ENCODE measurements at regions not wholly inside any gene's neighbourhood (a gene's known extent, or its start where the extent isn't known, plus 50 kb on each side); places are given as distances from the start of the nearest gene placed in this dataset.

DNA sequence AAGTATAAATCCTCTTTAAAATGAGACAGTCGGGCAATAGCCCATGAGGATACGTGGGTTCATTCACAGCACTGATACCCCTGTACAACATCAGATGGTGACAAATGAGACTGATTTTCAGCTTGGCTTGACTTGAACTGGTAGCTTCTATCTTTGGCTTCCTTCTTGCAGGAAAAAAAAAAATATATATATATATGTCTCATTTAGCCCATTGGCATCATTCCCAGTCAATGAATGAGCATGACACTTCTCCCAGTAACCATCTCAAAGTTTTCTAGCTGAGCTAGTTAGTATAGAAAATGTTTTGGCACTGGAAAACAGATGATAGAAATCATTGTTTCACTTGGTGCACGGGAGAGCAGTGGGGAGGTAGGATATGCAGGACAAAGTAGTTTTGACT, 222.5 kb upstream of the TAS2R1 start:
- no peak for TF ChIP-seq CTCF (IDR thresholded peaks at IDR 0.05; ENCODE audit: low read depth, low read length)
- no peaks in the 10 kb centered on the region for H3K9me3 ChIP-seq (ENCODE audit: low read depth)
- no peak overlapping the region for H3K4me3 ChIP-seq
- H3K27me3 ChIP-seq: no peaks in the 10 kb centered on the region
- H3K27ac ChIP-seq: no peak overlapping the region
- no peaks in the 10 kb centered on the region for H3K4me1 ChIP-seq (ENCODE audit: low read depth)
- no peaks in the 10 kb centered on the region for H3K36me3 ChIP-seq
- DNase-seq (ENCODE audit: low read depth in 1 of 2, low spot score in 1 of 2): peak in 1 of 2 donors; percentile 45

DNA sequence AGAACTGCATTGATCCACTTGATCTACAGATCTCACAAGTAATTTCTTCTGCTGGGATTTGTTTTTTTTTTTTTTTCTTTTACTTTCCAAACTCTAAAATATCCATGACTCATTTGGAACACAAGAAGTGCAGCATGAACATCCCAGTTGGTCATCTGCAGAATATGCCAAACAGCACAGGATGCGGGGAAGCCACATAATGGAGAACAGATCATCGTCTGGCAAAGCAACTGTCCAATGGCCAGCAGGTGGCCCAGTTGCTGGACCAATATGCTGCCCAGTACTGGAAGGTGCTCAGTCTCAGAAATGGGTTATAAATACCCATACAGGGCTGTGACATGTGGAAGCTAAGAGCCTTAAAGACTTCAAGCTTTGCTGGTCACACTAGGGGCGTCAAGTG, 221.3 kb upstream of the TAS2R1 start:
- Histone ChIP-seq H3K9me3 (ENCODE audit: low read depth) (no peaks in the 10 kb centered on the region), H3K27ac (no peak overlapping the region), H3K27me3 (no peaks in the 10 kb centered on the region), H3K4me1 (ENCODE audit: low read depth) (no peaks in the 10 kb centered on the region), H3K36me3 (no peaks in the 10 kb centered on the region), H3K4me3 (no peak overlapping the region)
- peak; percentile 5 to 67 for DNase-seq (ENCODE audit: low read depth in 1 of 2, low spot score in 1 of 2)
- peak; percentile 47 for TF ChIP-seq CTCF (IDR thresholded peaks at IDR 0.05; ENCODE audit: low read depth, low read length)

DNA sequence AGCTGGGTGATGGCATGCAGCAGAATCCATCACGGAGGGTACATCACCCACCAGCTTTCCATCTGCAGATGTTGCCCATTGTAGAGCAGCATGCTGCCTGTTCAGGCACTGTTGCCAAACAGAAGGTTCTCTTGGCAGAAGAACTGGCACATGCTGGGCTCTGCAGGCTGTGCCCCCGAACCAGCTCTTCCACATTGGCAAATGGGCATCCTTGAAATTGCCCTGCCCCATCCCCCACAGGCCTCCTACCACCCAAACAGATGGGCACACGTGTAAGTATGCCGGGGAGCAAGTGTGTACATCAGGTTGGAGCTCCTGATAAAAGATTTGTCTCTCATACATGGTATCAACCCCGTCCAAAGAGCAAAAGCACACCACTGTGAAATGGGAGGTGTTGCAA, 220.3 kb upstream of the TAS2R1 start:
- H3K4me1 ChIP-seq (ENCODE audit: low read depth): no peaks in the 10 kb centered on the region
- no peaks in the 10 kb centered on the region for H3K9me3 ChIP-seq (ENCODE audit: low read depth)
- H3K36me3 ChIP-seq: no peaks in the 10 kb centered on the region
- TF ChIP-seq CTCF (IDR thresholded peaks at IDR 0.05; ENCODE audit: low read depth, low read length): no peak
- H3K27me3 ChIP-seq: no peaks in the 10 kb centered on the region
- H3K27ac ChIP-seq: no peak overlapping the region
- no peak overlapping the region for H3K4me3 ChIP-seq
- no peak for DNase-seq (ENCODE audit: low read depth in 1 of 2, low spot score in 1 of 2)

- DNase-seq (ENCODE audit: low read depth in 1 of 2, low spot score in 1 of 2): no peak
- H3K27me3 ChIP-seq: no peaks in the 10 kb centered on the region
- no peak overlapping the region for H3K4me3 ChIP-seq
- TF ChIP-seq CTCF (IDR thresholded peaks at IDR 0.05; ENCODE audit: low read depth, low read length): no peak
- no peaks in the 10 kb centered on the region for H3K4me1 ChIP-seq (ENCODE audit: low read depth)
- H3K27ac ChIP-seq: no peak overlapping the region
- no peaks in the 10 kb centered on the region for H3K9me3 ChIP-seq (ENCODE audit: low read depth)
- no peaks in the 10 kb centered on the region for H3K36me3 ChIP-seq
Measured at GRCh38 chr5:9847631-9848030, 217.5 kb upstream of the TAS2R1 start.

GRCh38 chr5:9845185-9845584, 215.0 kb upstream of the TAS2R1 start:
- H3K36me3 ChIP-seq: no peaks in the 10 kb centered on the region
- TF ChIP-seq CTCF (IDR thresholded peaks at IDR 0.05; ENCODE audit: low read depth, low read length): no peak
- H3K4me3 ChIP-seq: no peak overlapping the region
- no peaks in the 10 kb centered on the region for H3K9me3 ChIP-seq (ENCODE audit: low read depth)
- no peaks in the 10 kb centered on the region for H3K27me3 ChIP-seq
- no peaks in the 10 kb centered on the region for H3K4me1 ChIP-seq (ENCODE audit: low read depth)
- no peak for DNase-seq (ENCODE audit: low read depth in 1 of 2, low spot score in 1 of 2)
- no peak overlapping the region for H3K27ac ChIP-seq

Measured in cardiac muscle cell (in vitro differentiated cells and primary cell).